Skeletal muscle satellite cell (primary cell): ENCODE measurements at regions not wholly inside any gene's neighbourhood (a gene's known extent, or its start where the extent isn't known, plus 50 kb on each side); places are given as distances from the start of the nearest gene placed in this dataset.

ENCODE experiments used
- H3K27me3 ChIP-seq: 2 replicates; pipeline ENCODE4 v1.7.0; 2013; ENCODE audit warnings: low read length; ENCODE audit not compliant: control insufficient read depth, insufficient read depth
- H3K36me3 ChIP-seq: 2 replicates; pipeline ENCODE4 v1.7.0; 2013; ENCODE audit warnings: mild to moderate bottlenecking, control low read depth, low read length; ENCODE audit not compliant: insufficient read depth
- H3K4me1 ChIP-seq: 2 replicates; pipeline ENCODE4 v1.7.0; 2013; ENCODE audit warnings: low read length; ENCODE audit not compliant: control insufficient read depth, insufficient read depth
- H3K4me2 ChIP-seq: 2 replicates; pipeline ENCODE4 v1.7.0; 2013; ENCODE audit warnings: mild to moderate bottlenecking, low read length
- H3K4me3 ChIP-seq: 2 replicates; pipeline ENCODE4 v1.7.0; 2013; ENCODE audit warnings: low read length
- H3K9ac ChIP-seq: 2 replicates; pipeline ENCODE4 v1.7.0; 2013; ENCODE audit warnings: mild to moderate bottlenecking, low read depth, low read length, moderate library complexity
- H3K9me3 ChIP-seq: replicated peaks from 2 replicates; pipeline ENCODE4 v1.7.0; 2013; ENCODE audit warnings: mild to moderate bottlenecking, control low read depth, low read length

DNA sequence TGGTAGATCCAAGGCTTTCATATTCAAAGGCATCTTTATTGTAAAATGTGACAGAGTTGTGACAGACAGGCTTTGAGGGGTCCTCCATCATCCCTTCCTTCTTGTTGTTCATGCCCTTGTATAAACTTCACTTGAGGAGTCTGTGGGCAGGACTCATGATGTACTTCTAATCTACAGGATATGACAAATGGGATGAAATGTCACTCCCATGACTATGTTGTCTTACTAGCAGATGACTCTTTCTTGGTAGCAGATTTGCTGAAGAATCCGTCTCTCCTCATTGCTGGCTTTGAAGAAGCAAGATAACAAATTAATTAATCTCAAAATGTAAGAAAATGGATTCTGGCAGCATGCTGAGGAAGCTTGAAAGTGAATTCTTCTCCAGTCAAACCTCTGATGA is 566.1 kb downstream of the TFAP2B start:
- no peaks in the 10 kb centered on the region for H3K9me3 ChIP-seq
- no peaks in the 10 kb centered on the region for H3K36me3 ChIP-seq
- no peak overlapping the region for H3K9ac ChIP-seq
- H3K4me3 ChIP-seq: no peak overlapping the region
- no peaks in the 10 kb centered on the region for H3K4me1 ChIP-seq
- H3K4me2 ChIP-seq: no peak overlapping the region
- H3K27me3 ChIP-seq: no peaks in the 10 kb centered on the region

DNA sequence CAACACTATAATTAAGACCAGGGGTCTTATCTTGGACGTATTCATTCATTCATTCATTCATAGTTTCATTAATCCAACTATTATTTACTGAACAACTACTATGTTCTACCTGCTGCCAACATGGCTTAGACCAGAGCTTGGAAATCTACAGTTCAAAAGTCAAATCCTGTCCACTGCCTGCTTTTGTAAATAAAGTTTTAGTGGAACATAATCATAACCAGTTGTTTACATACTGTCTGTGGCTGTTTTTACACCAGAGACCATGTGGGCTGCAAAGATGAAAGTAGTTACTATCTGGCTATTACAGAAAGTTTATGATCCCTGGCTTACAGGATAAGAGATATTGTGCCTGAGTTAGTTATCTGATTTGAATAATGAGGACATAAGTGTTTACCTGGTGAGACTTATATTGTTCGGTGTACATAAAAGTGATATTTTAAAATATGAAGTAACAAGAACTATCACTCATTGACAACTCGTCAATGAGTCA is 567.7 kb downstream of the TFAP2B start:
- Histone ChIP-seq H3K4me2 (no peak overlapping the region), H3K27me3 (no peaks in the 10 kb centered on the region), H3K36me3 (no peaks in the 10 kb centered on the region), H3K9me3 (no peaks in the 10 kb centered on the region), H3K4me1 (no peaks in the 10 kb centered on the region), H3K9ac (no peak overlapping the region), H3K4me3 (no peak overlapping the region)

DNA sequence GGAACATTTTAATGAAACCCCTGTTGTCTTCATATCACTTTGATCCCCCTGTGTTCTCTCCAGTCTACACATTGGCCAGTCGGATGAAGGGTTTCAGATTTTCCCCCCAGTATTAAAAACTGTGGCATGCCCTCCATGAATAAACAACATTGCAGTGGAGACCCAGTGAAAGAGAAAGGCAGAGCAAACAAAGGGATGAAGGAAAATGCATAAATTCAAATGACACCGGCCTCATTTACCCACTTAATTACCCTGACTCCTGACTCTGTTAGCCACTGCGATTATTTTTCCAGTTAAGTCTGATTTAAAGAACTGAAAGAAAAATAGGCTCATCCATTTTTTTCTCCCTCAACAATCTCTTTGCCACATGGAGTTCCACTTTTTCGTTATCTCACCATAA is 569.2 kb downstream of the TFAP2B start:
- no peak overlapping the region for H3K4me2 ChIP-seq
- no peaks in the 10 kb centered on the region for H3K4me1 ChIP-seq
- H3K27me3 ChIP-seq: no peaks in the 10 kb centered on the region
- no peaks in the 10 kb centered on the region for H3K36me3 ChIP-seq
- H3K9me3 ChIP-seq: no peaks in the 10 kb centered on the region
- no peak overlapping the region for H3K9ac ChIP-seq
- H3K4me3 ChIP-seq: no peak overlapping the region

DNA sequence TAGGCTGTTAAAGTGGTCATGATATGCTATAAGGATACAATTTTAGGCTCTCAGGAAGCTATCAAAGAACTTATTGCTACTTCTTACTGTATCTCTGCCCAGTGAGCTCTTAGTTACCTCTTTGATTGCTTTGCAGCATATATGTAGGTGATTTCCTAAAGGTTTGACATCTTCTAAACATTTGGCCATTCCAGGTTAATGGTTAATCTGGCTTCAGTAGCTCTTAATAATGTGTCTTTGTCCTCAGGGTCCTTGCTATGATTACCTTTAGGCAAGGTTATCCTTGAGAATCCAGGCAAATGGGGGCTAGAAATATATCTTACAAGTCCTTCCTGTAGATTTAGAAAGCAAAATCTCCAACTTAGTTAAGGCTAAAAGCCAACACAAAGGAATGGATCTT is 575.4 kb downstream of the TFAP2B start:
- Histone ChIP-seq H3K4me1 (no peaks in the 10 kb centered on the region), H3K9me3 (peaks cover 2% of the 10 kb centered on the region), H3K9ac (no peak overlapping the region), H3K27me3 (no peaks in the 10 kb centered on the region), H3K4me2 (no peak overlapping the region), H3K4me3 (no peak overlapping the region), H3K36me3 (no peaks in the 10 kb centered on the region)

DNA sequence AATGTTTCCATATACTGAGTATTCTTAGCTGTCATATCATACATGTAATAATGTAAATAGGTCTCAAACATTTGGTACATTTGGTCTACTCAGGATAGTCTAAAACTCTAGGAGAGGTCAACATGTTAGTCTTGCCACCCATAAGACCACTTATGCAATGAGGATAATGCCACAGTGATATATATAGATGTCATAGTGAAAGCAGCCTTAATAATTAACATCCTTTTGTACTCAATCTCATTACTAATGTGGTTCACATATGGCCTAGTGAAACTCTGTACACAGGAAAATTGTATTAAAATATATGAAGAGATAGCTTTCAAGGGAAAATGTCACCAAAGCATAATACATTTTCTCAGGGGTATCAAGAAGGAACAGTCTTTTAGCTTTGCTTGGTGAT is 577.9 kb downstream of the TFAP2B start:
- H3K36me3 ChIP-seq: no peaks in the 10 kb centered on the region
- no peak overlapping the region for H3K4me2 ChIP-seq
- no peaks in the 10 kb centered on the region for H3K4me1 ChIP-seq
- H3K4me3 ChIP-seq: no peak overlapping the region
- H3K27me3 ChIP-seq: no peaks in the 10 kb centered on the region
- no peak overlapping the region for H3K9ac ChIP-seq
- peaks cover 2% of the 10 kb centered on the region for H3K9me3 ChIP-seq

DNA sequence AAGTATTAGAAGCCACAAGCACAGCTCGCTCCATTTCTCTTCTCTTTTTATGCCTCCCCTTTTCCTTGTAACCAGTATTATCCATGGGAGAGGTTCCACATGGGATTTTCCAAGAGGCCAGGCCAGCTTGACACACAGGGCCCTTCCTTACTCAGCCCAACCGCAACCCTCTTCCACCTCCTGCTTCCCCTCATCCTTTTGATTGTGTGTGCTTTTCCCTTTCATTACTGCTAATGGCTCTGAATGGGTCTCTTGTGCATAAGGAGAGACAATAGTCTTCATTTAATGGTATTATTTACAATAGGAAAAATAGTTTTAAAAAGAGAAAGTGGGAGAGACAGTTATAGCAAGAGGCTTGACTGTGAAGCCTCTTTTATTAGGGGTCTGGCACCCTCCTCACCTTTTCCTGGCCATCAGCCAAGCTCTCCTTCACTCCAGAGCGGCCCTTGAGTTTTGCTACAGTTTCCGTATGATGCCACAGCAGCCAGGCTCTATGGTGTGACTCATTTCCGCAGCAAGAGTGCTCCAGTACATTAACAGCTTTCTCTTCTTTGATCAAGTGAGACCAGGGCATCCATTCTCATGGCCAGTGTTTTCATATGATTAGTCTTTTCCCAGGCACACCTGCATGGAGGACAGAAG is 579.5 kb downstream of the TFAP2B start:
- Histone ChIP-seq H3K27me3 (no peaks in the 10 kb centered on the region), H3K9me3 (peaks cover 2% of the 10 kb centered on the region), H3K4me2 (no peak overlapping the region), H3K36me3 (no peaks in the 10 kb centered on the region), H3K4me1 (no peaks in the 10 kb centered on the region), H3K4me3 (no peak overlapping the region), H3K9ac (no peak overlapping the region)

DNA sequence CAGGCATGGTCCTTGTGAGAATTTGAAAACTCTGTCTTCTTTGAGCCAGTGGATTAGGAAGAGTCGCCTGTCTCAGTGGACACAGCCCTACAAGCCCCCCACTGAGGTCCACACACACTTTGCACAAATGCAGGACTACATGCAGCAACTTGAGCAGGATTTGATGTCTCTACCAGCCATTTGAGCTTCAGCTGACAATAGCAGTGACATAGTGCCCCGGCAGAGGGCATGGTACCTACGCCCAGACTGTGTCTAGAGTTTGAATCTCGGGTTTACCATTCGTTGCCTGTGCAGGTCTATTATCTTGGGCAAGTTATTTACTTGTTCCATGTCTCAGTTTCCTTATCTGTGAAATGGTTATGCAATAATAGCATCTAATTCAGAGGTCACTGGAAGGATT is 580.1 kb downstream of the TFAP2B start:
- Histone ChIP-seq H3K27me3 (no peaks in the 10 kb centered on the region), H3K36me3 (no peaks in the 10 kb centered on the region), H3K9me3 (peaks cover 2% of the 10 kb centered on the region), H3K4me2 (no peak overlapping the region), H3K4me1 (no peaks in the 10 kb centered on the region), H3K9ac (no peak overlapping the region), H3K4me3 (no peak overlapping the region)

DNA sequence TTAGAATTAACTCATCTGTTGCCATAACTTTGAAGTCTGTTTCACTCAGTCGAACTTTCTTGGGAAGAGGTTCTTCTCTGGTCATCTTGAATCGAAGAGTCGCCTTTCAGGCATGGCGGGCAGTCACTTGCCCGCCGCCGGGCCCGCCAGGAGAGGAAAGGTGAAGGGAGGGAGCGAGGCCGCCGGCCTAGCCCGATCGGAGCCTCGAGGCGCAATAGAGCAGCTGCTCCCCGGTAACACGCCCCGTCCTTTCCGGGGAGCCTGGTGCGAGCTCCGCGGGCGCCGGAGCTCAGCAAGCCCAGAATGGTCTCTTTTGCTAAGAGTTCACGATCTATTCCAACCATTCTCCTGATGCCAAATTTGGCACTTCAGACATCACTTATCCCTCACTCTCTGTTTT is 591.8 kb downstream of the TFAP2B start:
- no peaks in the 10 kb centered on the region for H3K9me3 ChIP-seq
- no peaks in the 10 kb centered on the region for H3K27me3 ChIP-seq
- H3K36me3 ChIP-seq: no peaks in the 10 kb centered on the region
- H3K4me3 ChIP-seq: no peak overlapping the region
- no peaks in the 10 kb centered on the region for H3K4me1 ChIP-seq
- no peak overlapping the region for H3K9ac ChIP-seq
- no peak overlapping the region for H3K4me2 ChIP-seq

DNA sequence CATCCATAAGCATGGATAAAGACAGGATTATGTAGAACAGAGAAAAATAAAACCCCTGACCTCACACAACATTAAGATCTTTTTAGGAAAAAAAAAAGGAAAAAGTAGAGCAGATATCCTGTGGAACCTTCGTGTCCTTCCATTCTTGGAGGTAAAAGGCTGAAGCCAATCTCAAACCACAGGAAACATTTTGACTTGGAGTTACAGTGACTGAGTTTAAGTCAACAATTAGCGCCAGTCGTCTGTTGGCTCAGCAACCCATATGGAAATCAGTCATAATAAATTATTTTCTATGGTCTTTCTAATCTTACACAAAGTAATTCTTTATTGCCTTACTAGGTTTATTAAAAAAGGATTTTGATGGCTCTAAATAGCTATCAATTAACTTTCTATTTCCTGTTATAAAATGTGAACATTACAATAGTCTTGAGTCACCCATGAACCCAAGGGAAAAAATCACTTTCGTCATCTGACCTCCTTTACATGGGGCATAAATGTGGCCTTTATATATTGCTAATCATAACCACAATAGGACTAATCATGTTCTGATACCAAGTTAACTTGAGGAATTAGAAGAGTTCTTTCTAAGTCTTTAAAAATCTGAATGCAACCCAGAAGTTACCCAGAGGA is 592.9 kb downstream of the TFAP2B start:
- Histone ChIP-seq H3K9ac (no peak overlapping the region), H3K4me2 (no peak overlapping the region), H3K36me3 (no peaks in the 10 kb centered on the region), H3K4me1 (no peaks in the 10 kb centered on the region), H3K27me3 (no peaks in the 10 kb centered on the region), H3K4me3 (no peak overlapping the region), H3K9me3 (no peaks in the 10 kb centered on the region)

DNA sequence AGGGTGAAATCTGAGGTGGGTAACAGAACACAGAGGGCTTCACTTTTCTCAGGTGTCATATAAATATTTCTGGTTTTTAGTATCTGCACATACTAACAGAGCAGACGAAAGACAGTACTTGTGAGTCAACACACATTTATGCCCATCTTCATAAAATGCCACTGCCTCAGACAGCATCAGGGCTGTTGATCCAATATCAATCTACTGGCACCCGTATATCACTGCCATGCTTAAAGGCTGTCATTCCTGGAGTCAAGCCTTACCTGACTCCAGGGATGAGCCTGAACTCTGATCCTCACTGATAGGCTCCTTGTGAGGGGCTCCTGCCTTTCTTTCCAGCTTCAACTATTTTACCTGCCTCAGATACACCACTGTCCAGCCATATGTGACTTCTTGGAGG is 595.7 kb downstream of the TFAP2B start:
- Histone ChIP-seq H3K9ac (no peak overlapping the region), H3K27me3 (no peaks in the 10 kb centered on the region), H3K4me2 (no peak overlapping the region), H3K9me3 (no peaks in the 10 kb centered on the region), H3K4me1 (no peaks in the 10 kb centered on the region), H3K4me3 (no peak overlapping the region), H3K36me3 (no peaks in the 10 kb centered on the region)

DNA sequence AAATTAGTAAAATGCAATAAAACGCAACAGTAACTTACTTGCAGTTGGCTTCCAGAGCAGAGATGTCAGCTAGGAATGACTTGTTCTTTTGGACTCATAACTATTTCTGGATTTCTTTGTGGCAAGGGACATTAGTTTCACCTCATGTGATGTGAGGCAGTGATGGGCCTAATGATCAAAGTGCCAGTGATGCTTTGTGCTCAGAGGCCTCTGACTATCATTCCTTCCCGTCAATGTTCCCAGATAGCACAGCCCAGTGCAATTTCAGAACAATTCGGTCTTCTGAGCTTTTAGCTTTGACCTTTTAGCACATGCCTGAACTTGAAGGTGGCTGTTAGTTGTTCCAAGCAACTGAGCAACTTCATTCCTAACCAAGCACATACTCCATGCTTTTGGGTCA is 596.8 kb downstream of the TFAP2B start:
- H3K9ac ChIP-seq: no peak overlapping the region
- no peak overlapping the region for H3K4me2 ChIP-seq
- H3K9me3 ChIP-seq: no peaks in the 10 kb centered on the region
- no peaks in the 10 kb centered on the region for H3K4me1 ChIP-seq
- H3K36me3 ChIP-seq: no peaks in the 10 kb centered on the region
- no peak overlapping the region for H3K4me3 ChIP-seq
- no peaks in the 10 kb centered on the region for H3K27me3 ChIP-seq

DNA sequence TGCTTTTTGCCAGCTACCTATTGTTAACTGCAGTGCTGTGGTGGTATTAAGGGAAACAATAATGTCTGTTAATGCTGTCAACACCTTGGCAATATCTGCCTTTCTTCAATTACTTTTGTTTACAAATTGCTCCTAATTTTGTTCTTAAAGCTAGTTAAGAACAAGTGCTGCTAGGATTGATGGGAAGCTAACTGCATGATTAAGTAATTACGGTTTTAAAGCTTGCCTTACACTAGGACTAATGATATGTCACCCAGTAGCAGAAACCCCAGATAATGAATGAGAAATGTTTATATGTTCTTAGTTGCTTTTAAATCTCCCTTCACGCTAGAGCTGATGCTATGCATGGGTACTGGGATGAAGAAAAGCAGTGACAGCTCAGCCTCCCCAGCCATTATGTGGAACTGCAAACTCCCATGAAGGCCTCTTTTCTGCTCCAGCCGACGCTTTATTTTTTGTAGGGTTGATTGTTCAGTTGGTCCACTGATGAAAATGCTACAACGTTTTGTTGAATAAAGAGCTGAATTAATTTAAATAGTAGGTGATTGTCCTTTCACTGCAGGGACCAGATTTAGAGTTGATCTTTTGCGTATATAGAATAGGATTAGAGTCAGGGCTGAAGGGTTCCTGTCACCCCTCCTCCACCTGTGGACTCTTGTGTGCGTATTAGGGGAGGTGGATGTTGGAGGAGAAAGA is 610.5 kb downstream of the TFAP2B start:
- H3K9ac ChIP-seq: no peak overlapping the region
- H3K27me3 ChIP-seq: no peaks in the 10 kb centered on the region
- H3K36me3 ChIP-seq: no peaks in the 10 kb centered on the region
- H3K9me3 ChIP-seq: no peaks in the 10 kb centered on the region
- no peaks in the 10 kb centered on the region for H3K4me1 ChIP-seq
- H3K4me2 ChIP-seq: no peak overlapping the region
- no peak overlapping the region for H3K4me3 ChIP-seq
